Immature natural killer cell (primary cell): ENCODE measurements at regions not wholly inside any gene's neighbourhood (a gene's known extent, or its start where the extent isn't known, plus 50 kb on each side); places are given as distances from the start of the nearest gene placed in this dataset.
A peak's percentile ranks its signal among the peaks of the same experiment; 100 is the strongest.

Experiments
- DNase-seq, 3 donors: peaks; one replicate each; pipeline ENCODE4 v3.0.0; 2022; ENCODE audit warnings: mixed read lengths in 1 of 3
- H3K27ac Mint-ChIP-seq, 6 donors: one replicate each; pipeline ENCODE4 v1.8.0; 2020; ENCODE audit warnings: mixed read lengths in 6 of 6, mild to moderate bottlenecking in 5 of 6, inconsistent platforms in 4 of 6, moderate library complexity in 3 of 6
- H3K27me3 Mint-ChIP-seq, 3 donors: one replicate each; pipeline ENCODE4 v1.8.0; 2020 to 2021; ENCODE audit warnings: low read depth in 3 of 3, mild to moderate bottlenecking in 3 of 3, mixed read lengths in 3 of 3, moderate library complexity in 3 of 3, inconsistent platforms in 1 of 3
- H3K36me3 Mint-ChIP-seq, 3 donors: one replicate each; pipeline ENCODE4 v1.8.0; 2020; ENCODE audit warnings: mixed read lengths in 3 of 3, inconsistent platforms in 2 of 3, mild to moderate bottlenecking in 2 of 3
- H3K4me1 Mint-ChIP-seq, 2 donors: one replicate each; pipeline ENCODE4 v1.8.0; 2020; ENCODE audit warnings: inconsistent platforms in 2 of 2, mild to moderate bottlenecking in 2 of 2, mixed read lengths in 2 of 2, moderate library complexity in 1 of 2
- H3K4me3 Mint-ChIP-seq, 5 donors: one replicate each; pipeline ENCODE4 v1.8.0; 2020; ENCODE audit warnings: mild to moderate bottlenecking in 5 of 5, mixed read lengths in 5 of 5, inconsistent platforms in 3 of 5, moderate library complexity in 3 of 5
- H3K9me3 Mint-ChIP-seq, 6 donors: one replicate each; pipeline ENCODE4 v1.8.0; 2020; ENCODE audit warnings: mild to moderate bottlenecking in 6 of 6, mixed read lengths in 6 of 6, inconsistent platforms in 4 of 6, moderate library complexity in 3 of 6

GRCh38 chr4:138946306-138946705, 69.3 kb upstream of the NOCT start:
- H3K9me3 Mint-ChIP-seq: peaks cover 0 to 3% (median 0%) of the 10 kb centered on the region in 6 donors

GRCh38 chr4:138945840-138946239, 69.7 kb upstream of the NOCT start:
- Mint-ChIP-seq H3K36me3 (no peaks in the 10 kb centered on the region), H3K9me3 (peaks cover 0 to 3% (median 0%) of the 10 kb centered on the region in 6 donors), H3K4me1 (no peaks in the 10 kb centered on the region), H3K27me3 (peaks cover 0 to 3% (median 1%) of the 10 kb centered on the region in 3 donors), H3K27ac (no peak overlapping the region), H3K4me3 (no peak overlapping the region)
- DNase-seq: no peak

More at GRCh38 chr4:138946306-138946705, 69.3 kb upstream of the NOCT start:
- no peak for DNase-seq
- Mint-ChIP-seq H3K36me3 (no peaks in the 10 kb centered on the region), H3K4me1 (no peaks in the 10 kb centered on the region), H3K4me3 (no peak overlapping the region), H3K27me3 (peaks cover 0 to 3% (median 1%) of the 10 kb centered on the region in 3 donors), H3K27ac (no peak overlapping the region)

GRCh38 chr4:138945401-138945800, 70.2 kb upstream of the NOCT start:
- no peak for DNase-seq
- Mint-ChIP-seq H3K4me1 (no peaks in the 10 kb centered on the region), H3K36me3 (no peaks in the 10 kb centered on the region)

GRCh38 chr4:138943893-138944292, 71.7 kb upstream of the NOCT start:
- Mint-ChIP-seq H3K4me1 (no peaks in the 10 kb centered on the region), H3K4me3 (no peak overlapping the region), H3K27ac (no peak overlapping the region), H3K9me3 (peaks cover 0 to 3% (median 0%) of the 10 kb centered on the region in 6 donors), H3K36me3 (no peaks in the 10 kb centered on the region), H3K27me3 (peaks cover 0 to 3% (median 1%) of the 10 kb centered on the region in 3 donors)
- DNase-seq: no peak

More at GRCh38 chr4:138945401-138945800, 70.2 kb upstream of the NOCT start:
- H3K27me3 Mint-ChIP-seq: peaks cover 0 to 3% (median 1%) of the 10 kb centered on the region in 3 donors
- H3K27ac Mint-ChIP-seq: no peak overlapping the region
- H3K4me3 Mint-ChIP-seq: no peak overlapping the region
- peaks cover 0 to 3% (median 0%) of the 10 kb centered on the region in 6 donors for H3K9me3 Mint-ChIP-seq

GRCh38 chr4:138941037-138941436, 74.5 kb upstream of the NOCT start:
- Mint-ChIP-seq H3K27me3 (peaks cover 0 to 3% (median 1%) of the 10 kb centered on the region in 3 donors), H3K9me3 (peaks cover 0 to 3% (median 0%) of the 10 kb centered on the region in 6 donors), H3K4me1 (no peaks in the 10 kb centered on the region), H3K36me3 (no peaks in the 10 kb centered on the region), H3K4me3 (no peak overlapping the region), H3K27ac (no peak overlapping the region)
- DNase-seq: no peak

GRCh38 chr4:138939960-138940359, 75.6 kb upstream of the NOCT start:
- no peak overlapping the region for H3K27ac Mint-ChIP-seq
- peaks cover 0 to 3% (median 0%) of the 10 kb centered on the region in 6 donors for H3K9me3 Mint-ChIP-seq
- no peaks in the 10 kb centered on the region for H3K36me3 Mint-ChIP-seq
- H3K4me3 Mint-ChIP-seq: no peak overlapping the region
- no peak for DNase-seq
- no peaks in the 10 kb centered on the region for H3K4me1 Mint-ChIP-seq
- H3K27me3 Mint-ChIP-seq: peaks cover 0 to 3% (median 1%) of the 10 kb centered on the region in 3 donors

- Mint-ChIP-seq H3K36me3 (no peaks in the 10 kb centered on the region), H3K27me3 (peaks cover 0 to 1% (median 0%) of the 10 kb centered on the region in 3 donors), H3K4me3 (no peak overlapping the region), H3K9me3 (no peaks in the 10 kb centered on the region), H3K4me1 (no peaks in the 10 kb centered on the region), H3K27ac (no peak overlapping the region)
- no peak for DNase-seq
Measured at GRCh38 chr4:138938366-138938690, 77.3 kb upstream of the NOCT start.

- H3K4me3 Mint-ChIP-seq: no peak overlapping the region
- peaks cover 0 to 3% (median 2%) of the 10 kb centered on the region in 3 donors for H3K27me3 Mint-ChIP-seq
- H3K36me3 Mint-ChIP-seq: no peaks in the 10 kb centered on the region
- no peak overlapping the region for H3K27ac Mint-ChIP-seq
- peaks cover 0 to 1% (median 0%) of the 10 kb centered on the region in 6 donors for H3K9me3 Mint-ChIP-seq
- H3K4me1 Mint-ChIP-seq: no peaks in the 10 kb centered on the region
- DNase-seq: no peak
Measured at GRCh38 chr4:138935135-138935807, 80.3 kb upstream of the NOCT start.

- DNase-seq: no peak
- H3K27me3 Mint-ChIP-seq: peaks cover 2 to 4% (median 3%) of the 10 kb centered on the region in 3 donors
- H3K9me3 Mint-ChIP-seq: peaks cover 0 to 1% (median 0%) of the 10 kb centered on the region in 6 donors
- H3K36me3 Mint-ChIP-seq: no peaks in the 10 kb centered on the region
- no peaks in the 10 kb centered on the region for H3K4me1 Mint-ChIP-seq
- no peak overlapping the region for H3K27ac Mint-ChIP-seq
- no peak overlapping the region for H3K4me3 Mint-ChIP-seq
Measured at GRCh38 chr4:138927072-138927471, 88.5 kb upstream of the NOCT start.

GRCh38 chr4:138925495-138925894, 90.1 kb upstream of the NOCT start:
- no peak for DNase-seq
- Mint-ChIP-seq H3K9me3 (no peaks in the 10 kb centered on the region), H3K4me1 (no peaks in the 10 kb centered on the region), H3K27me3 (peaks cover 0 to 6% (median 2%) of the 10 kb centered on the region in 3 donors), H3K4me3 (no peak overlapping the region), H3K36me3 (no peaks in the 10 kb centered on the region), H3K27ac (no peak overlapping the region)

- H3K4me3 Mint-ChIP-seq: no peak overlapping the region
- H3K9me3 Mint-ChIP-seq: peaks cover 0 to 2% (median 0%) of the 10 kb centered on the region in 6 donors
- peaks cover 0 to 3% (median 0%) of the 10 kb centered on the region in 3 donors for H3K27me3 Mint-ChIP-seq
- H3K36me3 Mint-ChIP-seq: no peaks in the 10 kb centered on the region
- H3K4me1 Mint-ChIP-seq: peaks cover 1 to 9% of the 10 kb centered on the region in 2 donors
- peak in 1 of 3 donors; percentile 1 for DNase-seq
- H3K27ac Mint-ChIP-seq: no peak overlapping the region
Measured at GRCh38 chr4:138919094-138919936, 96.3 kb upstream of the NOCT start.

- Mint-ChIP-seq H3K27ac (no peak overlapping the region), H3K27me3 (peaks cover 0 to 3% (median 0%) of the 10 kb centered on the region in 3 donors), H3K9me3 (peaks cover 0 to 2% (median 0%) of the 10 kb centered on the region in 6 donors), H3K4me3 (no peak overlapping the region), H3K36me3 (no peaks in the 10 kb centered on the region), H3K4me1 (peaks cover 1 to 9% of the 10 kb centered on the region in 2 donors)
- no peak for DNase-seq
Measured at GRCh38 chr4:138918169-138918869, 97.3 kb upstream of the NOCT start.

- no peak overlapping the region for H3K27ac Mint-ChIP-seq
- H3K4me3 Mint-ChIP-seq: no peak overlapping the region
- peaks cover 0 to 2% (median 0%) of the 10 kb centered on the region in 3 donors for H3K27me3 Mint-ChIP-seq
- no peak for DNase-seq
- H3K9me3 Mint-ChIP-seq: peaks cover 0 to 2% (median 0%) of the 10 kb centered on the region in 6 donors
- no peaks in the 10 kb centered on the region for H3K36me3 Mint-ChIP-seq
- peaks cover 1 to 9% of the 10 kb centered on the region in 2 donors for H3K4me1 Mint-ChIP-seq
Measured at GRCh38 chr4:138916763-138917162, 98.8 kb upstream of the NOCT start.
